PFSK-1 (cell line): ENCODE measurements at regions not wholly inside any gene's neighbourhood (a gene's known extent, or its start where the extent isn't known, plus 50 kb on each side); places are given as distances from the start of the nearest gene placed in this dataset.
A peak's percentile ranks its signal among the peaks of the same experiment; 100 is the strongest.

Source experiments
- FOXP2 ChIP-seq: optimal IDR thresholded peaks from 2 replicates; pipeline ENCODE3; 2011; ENCODE audit warnings: borderline replicate concordance, control low read depth, inconsistent platforms; ENCODE audit not compliant: insufficient read depth; ENCODE audit errors: extremely low read length, extremely low read depth
- POLR2AphosphoS5 ChIP-seq: IDR thresholded peaks from 2 replicates; pipeline ENCODE4 v1.6.1; 2012; ENCODE audit warnings: low read depth, mild to moderate bottlenecking, control low read depth, low read length, moderate library complexity
- REST ChIP-seq, 2 experiments: IDR thresholded peaks; 2 replicates each; pipeline versions ENCODE4 v1.6.1 to v1.8.0; 2011 to 2012; ENCODE audit warnings: low read depth in 2 of 2, low read length in 2 of 2, control low read depth in 1 of 2, inconsistent platforms in 1 of 2, mild to moderate bottlenecking in 1 of 2, moderate library complexity in 1 of 2; ENCODE audit not compliant: insufficient read depth in 1 of 2
- SIN3A ChIP-seq: IDR thresholded peaks from 2 replicates; pipeline ENCODE4 v1.6.1; 2012; ENCODE audit warnings: mild to moderate bottlenecking, low read length, moderate library complexity, borderline replicate concordance; ENCODE audit not compliant: insufficient read depth
- TAF1 ChIP-seq: IDR thresholded peaks from 2 replicates; pipeline ENCODE4 v1.6.1; 2012; ENCODE audit warnings: low read length, control low read depth, borderline replicate concordance; ENCODE audit not compliant: insufficient read depth

- TF ChIP-seq TAF1, result no peak
- no peak for TF ChIP-seq REST (IDR thresholded peaks at IDR 0.05; ENCODE audit: insufficient read depth in 1 of 2, low read depth in 2 of 2, low read length in 2 of 2)
- no peak for TF ChIP-seq POLR2AphosphoS5
- TF ChIP-seq SIN3A, result no peak
- TF ChIP-seq FOXP2, result no peak
Measured at GRCh38 chr9:85215961-85216360, 525.8 kb downstream of the AGTPBP1 start.

GRCh38 chr9:85215416-85215815, 526.3 kb downstream of the AGTPBP1 start:
- no peak for TF ChIP-seq SIN3A
- no peak for TF ChIP-seq FOXP2
- no peak for TF ChIP-seq TAF1
- no peak for TF ChIP-seq REST (IDR thresholded peaks at IDR 0.05; ENCODE audit: insufficient read depth in 1 of 2, low read depth in 2 of 2, low read length in 2 of 2)
- no peak for TF ChIP-seq POLR2AphosphoS5

DNA sequence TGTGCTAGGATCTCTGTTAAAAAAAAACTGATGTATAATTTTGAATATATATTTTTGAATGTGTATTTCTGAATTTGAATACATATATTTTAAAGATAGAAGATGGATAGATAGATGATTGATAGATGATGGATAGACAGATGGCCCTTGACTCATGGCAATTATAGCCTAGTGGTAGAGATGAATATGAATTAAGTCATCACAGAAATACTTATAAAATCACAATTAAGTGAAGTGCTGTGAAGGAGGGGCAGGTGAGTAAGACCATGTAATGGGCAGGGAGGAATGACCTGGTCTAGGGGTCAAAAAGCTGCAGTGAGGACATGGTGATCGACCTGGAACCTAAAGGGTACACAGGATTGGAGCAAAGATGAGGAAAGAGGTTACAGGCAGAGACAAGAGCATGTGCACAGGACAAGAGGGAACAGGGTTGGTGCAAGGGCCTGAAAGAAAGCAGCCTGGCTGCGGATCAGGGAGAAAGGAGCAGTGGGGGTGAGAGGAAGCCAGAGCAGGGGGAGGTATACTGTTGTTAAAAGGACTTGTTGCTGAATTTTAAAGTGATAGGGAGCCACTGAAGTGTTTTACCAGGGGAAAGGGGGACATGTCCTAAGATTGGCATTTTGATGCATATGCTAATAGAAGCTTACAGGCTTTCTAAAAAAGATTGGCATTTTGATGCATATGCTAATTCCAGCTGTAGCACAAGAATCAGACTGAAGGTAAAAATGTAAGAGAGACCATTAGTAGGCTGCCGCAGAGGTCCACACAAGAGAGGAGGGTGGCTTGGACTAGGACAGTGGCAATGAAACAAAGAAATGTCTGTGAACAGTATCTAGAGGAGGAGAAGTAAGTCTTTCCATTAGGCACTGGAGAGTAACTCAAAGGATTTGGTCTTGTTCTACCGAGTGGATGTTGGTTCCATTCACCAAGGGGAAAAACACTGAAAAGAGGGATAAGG, 527.8 kb downstream of the AGTPBP1 start:
- TF ChIP-seq POLR2AphosphoS5, result no peak
- no peak for TF ChIP-seq TAF1
- no peak for TF ChIP-seq FOXP2
- TF ChIP-seq SIN3A, result no peak
- TF ChIP-seq REST (IDR thresholded peaks at IDR 0.05; ENCODE audit: insufficient read depth in 1 of 2, low read depth in 2 of 2, low read length in 2 of 2), result no peak

DNA sequence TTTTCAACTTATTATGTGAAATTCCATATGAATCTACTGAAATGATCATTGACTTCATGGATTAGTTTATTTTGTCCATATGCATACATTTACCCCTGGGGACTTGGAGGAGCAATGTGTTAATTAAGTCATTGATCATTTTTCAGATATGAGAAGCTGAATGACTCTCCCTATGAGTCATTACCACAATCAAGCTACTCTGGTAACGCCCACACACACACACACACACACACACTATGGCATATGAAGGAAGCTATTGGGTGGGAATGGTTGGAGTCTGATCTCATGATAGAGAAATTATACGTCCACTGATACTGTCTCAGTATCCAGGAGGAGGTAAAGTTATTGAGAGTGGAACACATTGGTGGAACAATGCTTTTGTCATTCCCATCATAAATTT, 528.9 kb downstream of the AGTPBP1 start:
- TF ChIP-seq REST (IDR thresholded peaks at IDR 0.05; ENCODE audit: insufficient read depth in 1 of 2, low read depth in 2 of 2, low read length in 2 of 2) (peak in 1 of 2 experiments; percentile 39; a peak in 1 of 4 replicates), SIN3A (peak; percentile 58; the same call in 1 of the 2 replicates), FOXP2 (no peak), POLR2AphosphoS5 (no peak; the same call in 1 of the 2 replicates)
